Natural killer cell (primary cell): ENCODE measurements at regions not wholly inside any gene's neighbourhood (a gene's known extent, or its start where the extent isn't known, plus 50 kb on each side); places are given as distances from the start of the nearest gene placed in this dataset.

Source experiments
- ATAC-seq, 3 donors: fragments of 150-1000 bp in 2 of 3; fragments of 200-7000 bp in 1 of 3; cut with Tn5 transposase; 1 replicate in 1 of 3; 2 replicates in 2 of 3; pipeline ENCODE4 v1.10.0; 2021; ENCODE audit warnings: mild to moderate bottlenecking in 2 of 3, moderate library complexity in 2 of 3
- DNase-seq, 2 donors: peaks; one replicate each; pipeline versions ENCODE4 v3.0.0 to v3.0.0-alpha.2; 2013 to 2021; ENCODE audit warnings: mixed read lengths in 1 of 2
- H3K27ac ChIP-seq: one replicate; pipeline ENCODE4 v1.5.1; 2013; ENCODE audit warnings: mild to moderate bottlenecking, low read length
- H3K27me3 ChIP-seq: one replicate; pipeline ENCODE4 v1.6.1; 2013; ENCODE audit warnings: low read length; ENCODE audit not compliant: control insufficient read depth, insufficient read depth
- H3K36me3 ChIP-seq: one replicate; pipeline ENCODE4 v1.6.1; 2013; ENCODE audit warnings: low read length; ENCODE audit not compliant: control insufficient read depth, insufficient read depth
- H3K4me1 ChIP-seq: one replicate; pipeline ENCODE4 v1.6.1; 2013; ENCODE audit warnings: low read length; ENCODE audit not compliant: control insufficient read depth, insufficient read depth
- H3K4me3 ChIP-seq: one replicate; pipeline ENCODE4 v1.5.1; 2013; ENCODE audit warnings: low read length
- H3K9me3 ChIP-seq: one replicate; pipeline ENCODE4 v1.6.1; 2013; ENCODE audit warnings: low read length; ENCODE audit not compliant: control insufficient read depth, insufficient read depth
- H3K27ac Mint-ChIP-seq, 2 donors: one replicate each; pipeline ENCODE4 v1.8.0; 2022; ENCODE audit warnings: mild to moderate bottlenecking in 2 of 2, mixed read lengths in 2 of 2, moderate library complexity in 1 of 2
- H3K27me3 Mint-ChIP-seq, 2 donors: one replicate each; pipeline ENCODE4 v1.8.0; 2022; ENCODE audit warnings: low read depth in 2 of 2, mixed read lengths in 2 of 2
- H3K36me3 Mint-ChIP-seq: one replicate; pipeline ENCODE4 v1.8.0; 2022; ENCODE audit warnings: mixed read lengths
- H3K4me1 Mint-ChIP-seq, 2 donors: one replicate each; pipeline ENCODE4 v1.8.0; 2022; ENCODE audit warnings: mixed read lengths in 2 of 2
- H3K4me3 Mint-ChIP-seq: one replicate; pipeline ENCODE4 v1.8.0; 2022; ENCODE audit warnings: mild to moderate bottlenecking, moderate library complexity, mixed read lengths
- H3K9me3 Mint-ChIP-seq, 2 donors: one replicate each; pipeline ENCODE4 v1.8.0; 2022; ENCODE audit warnings: mixed read lengths in 2 of 2
- WGBS: methylation state at CpG from one replicate; pipeline ENCODE4 v1.1.7; 2013; ENCODE audit warnings: missing lambda C conversion rate; ENCODE audit not compliant: insufficient coverage; 5-methylcytosine and 5-hydroxymethylcytosine counted together
- intact Hi-C: fragments of 100-400 bp; cut with micrococcal nuclease; formaldehyde crosslinking; loops from one replicate; pipeline ENCODE4 v1.14.2; 2022
- TF ChIP-seq, protein P1 (sequence below): fragments of 200-600 bp; IDR thresholded peaks from one replicate; pipeline ENCODE4 v1.8.0; 2022; ENCODE audit warnings: antibody characterized with exemption

GRCh38 chr2:221077251-221077650, 494.9 kb downstream of the EPHA4 start:
- Histone ChIP-seq H3K4me1 (no peaks in the 10 kb centered on the region), H3K27ac (no peak overlapping the region), H3K4me3 (no peak overlapping the region), H3K36me3 (no peaks in the 10 kb centered on the region), H3K27me3 (no peaks in the 10 kb centered on the region), H3K9me3 (no peaks in the 10 kb centered on the region)
- Mint-ChIP-seq H3K36me3 (no peaks in the 10 kb centered on the region), H3K4me3 (no peak overlapping the region), H3K27me3 (peaks cover 0 to 22% of the 10 kb centered on the region in 2 donors), H3K9me3 (no peaks in the 10 kb centered on the region), H3K4me1 (no peaks in the 10 kb centered on the region), H3K27ac (no peak overlapping the region)
- DNase-seq (no peak), ATAC-seq (no peak)
- TF ChIP-seq, protein P1, sequence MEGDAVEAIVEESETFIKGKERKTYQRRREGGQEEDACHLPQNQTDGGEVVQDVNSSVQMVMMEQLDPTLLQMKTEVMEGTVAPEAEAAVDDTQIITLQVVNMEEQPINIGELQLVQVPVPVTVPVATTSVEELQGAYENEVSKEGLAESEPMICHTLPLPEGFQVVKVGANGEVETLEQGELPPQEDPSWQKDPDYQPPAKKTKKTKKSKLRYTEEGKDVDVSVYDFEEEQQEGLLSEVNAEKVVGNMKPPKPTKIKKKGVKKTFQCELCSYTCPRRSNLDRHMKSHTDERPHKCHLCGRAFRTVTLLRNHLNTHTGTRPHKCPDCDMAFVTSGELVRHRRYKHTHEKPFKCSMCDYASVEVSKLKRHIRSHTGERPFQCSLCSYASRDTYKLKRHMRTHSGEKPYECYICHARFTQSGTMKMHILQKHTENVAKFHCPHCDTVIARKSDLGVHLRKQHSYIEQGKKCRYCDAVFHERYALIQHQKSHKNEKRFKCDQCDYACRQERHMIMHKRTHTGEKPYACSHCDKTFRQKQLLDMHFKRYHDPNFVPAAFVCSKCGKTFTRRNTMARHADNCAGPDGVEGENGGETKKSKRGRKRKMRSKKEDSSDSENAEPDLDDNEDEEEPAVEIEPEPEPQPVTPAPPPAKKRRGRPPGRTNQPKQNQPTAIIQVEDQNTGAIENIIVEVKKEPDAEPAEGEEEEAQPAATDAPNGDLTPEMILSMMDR: no peak
- intact Hi-C loops: no loop called here
- 91% methylated on average over 3 of the region's 3 CpGs for WGBS

DNA sequence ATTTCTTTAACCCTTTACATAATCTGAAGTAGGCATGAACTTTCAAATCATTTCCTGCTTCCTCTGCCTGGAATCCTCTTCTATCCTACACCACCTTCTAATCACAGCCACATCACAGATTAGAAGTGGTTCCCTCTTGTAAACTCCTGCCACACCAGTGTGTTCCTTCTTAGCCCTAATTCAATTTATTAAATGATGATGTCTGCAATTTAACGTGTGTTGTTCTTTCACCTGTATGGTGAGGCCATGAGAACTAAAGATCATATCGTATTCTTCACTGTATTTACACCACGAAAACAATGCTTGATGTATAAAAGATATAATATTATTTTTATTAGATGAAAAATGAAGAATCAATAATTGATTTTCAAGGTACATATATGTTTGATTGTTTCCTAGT, 494.3 kb downstream of the EPHA4 start:
- TF ChIP-seq, protein P1: no peak
- no peaks in the 10 kb centered on the region for H3K9me3 ChIP-seq
- H3K4me3 ChIP-seq: no peak overlapping the region
- Mint-ChIP-seq H3K4me3 (no peak overlapping the region), H3K9me3 (no peaks in the 10 kb centered on the region), H3K27ac (no peak overlapping the region), H3K4me1 (no peaks in the 10 kb centered on the region), H3K36me3 (no peaks in the 10 kb centered on the region), H3K27me3 (peaks cover 0 to 22% of the 10 kb centered on the region in 2 donors)
- no peak overlapping the region for H3K27ac ChIP-seq
- intact Hi-C loops: no loop called here
- H3K27me3 ChIP-seq: no peaks in the 10 kb centered on the region
- H3K4me1 ChIP-seq: no peaks in the 10 kb centered on the region
- no peak for ATAC-seq
- no CpG with 5 or more reads among the region's 3 CpGs for whole genome bisulfite sequencing
- no peaks in the 10 kb centered on the region for H3K36me3 ChIP-seq
- no peak for DNase-seq

DNA sequence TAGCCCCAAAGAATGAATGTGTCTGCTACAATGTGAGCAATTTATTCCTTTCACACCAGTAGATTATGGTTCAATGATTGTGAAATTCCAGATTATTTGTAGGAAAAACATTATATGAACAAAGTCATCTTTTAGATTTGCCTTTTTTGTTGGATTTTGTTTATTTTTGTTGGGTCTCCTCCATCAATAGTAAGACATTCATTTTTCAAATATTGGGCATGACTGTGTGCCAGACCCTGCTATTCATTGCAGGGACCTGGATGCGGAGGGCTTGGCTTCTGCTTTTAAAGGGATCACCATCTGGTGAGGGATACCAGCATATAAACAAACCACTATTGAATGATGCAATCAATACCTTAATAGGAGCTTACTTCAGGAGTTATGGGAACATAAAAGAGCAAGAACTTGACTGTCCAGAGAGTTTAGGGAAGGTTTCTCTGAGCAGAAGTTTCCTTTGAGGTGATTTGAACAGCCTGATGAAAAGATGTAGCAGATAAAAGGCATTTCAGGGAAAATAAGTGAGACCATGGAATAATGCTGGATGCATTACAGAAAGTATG, 486.7 kb downstream of the EPHA4 start:
- ATAC-seq: no peak

More for the DNA sequence above, 486.7 kb downstream of the EPHA4 start:
- H3K4me1 Mint-ChIP-seq: no peaks in the 10 kb centered on the region
- Histone ChIP-seq H3K4me1 (no peaks in the 10 kb centered on the region), H3K27me3 (no peaks in the 10 kb centered on the region), H3K36me3 (no peaks in the 10 kb centered on the region), H3K27ac (no peak overlapping the region), H3K4me3 (no peak overlapping the region), H3K9me3 (no peaks in the 10 kb centered on the region)
- TF ChIP-seq, protein P1: no peak
- H3K36me3 Mint-ChIP-seq: no peaks in the 10 kb centered on the region
- WGBS: 93% methylated on average over 1 of the region's 1 CpG
- no peaks in the 10 kb centered on the region for H3K9me3 Mint-ChIP-seq
- intact Hi-C loops: no loop called here
- peaks cover 3 to 11% of the 10 kb centered on the region in 2 donors for H3K27me3 Mint-ChIP-seq
- no peak overlapping the region for H3K27ac Mint-ChIP-seq
- no peak for DNase-seq
- no peak overlapping the region for H3K4me3 Mint-ChIP-seq
